Embryonic facial prominence (tissue), 1 donor: ENCODE measurements at regions not wholly inside any gene's neighbourhood (a gene's known extent, or its start where the extent isn't known, plus 50 kb on each side); places are given as distances from the start of the nearest gene placed in this dataset.

ENCODE experiments used
- DNase-seq: peaks from one replicate; pipeline ENCODE4 v3.0.0-alpha.2; 2016; ENCODE audit errors: extremely low spot score

- no peak for DNase-seq
These were observed 72.3 kb upstream of the RAD23B start for GRCh38 chr9:107210775-107211174.

- DNase-seq = no peak
These were observed 71.7 kb upstream of the RAD23B start for GRCh38 chr9:107211284-107211923.

DNA sequence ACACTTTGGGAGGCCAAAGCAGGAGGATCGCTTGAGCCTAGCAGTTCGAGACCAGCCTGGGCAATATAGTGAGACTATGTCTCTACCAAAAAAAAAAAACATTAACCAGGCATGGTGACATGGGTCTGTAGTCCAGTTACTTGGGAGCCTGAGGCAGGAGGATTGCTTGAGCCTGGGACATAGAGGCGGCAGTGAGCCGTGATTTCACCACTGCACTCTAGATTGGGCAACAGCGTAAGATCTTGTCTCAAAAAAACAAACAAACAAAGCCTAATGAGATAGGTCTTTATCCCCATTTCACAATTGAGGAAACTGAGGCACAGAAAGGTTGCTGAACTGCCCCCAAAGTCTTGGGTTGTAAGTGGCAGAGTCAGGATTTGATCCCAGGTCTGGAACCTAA lies 70.5 kb upstream of the RAD23B start:
- no peak for DNase-seq

GRCh38 chr9:107213080-107213479 lies 70.0 kb upstream of the RAD23B start:
- DNase-seq = no peak

DNA sequence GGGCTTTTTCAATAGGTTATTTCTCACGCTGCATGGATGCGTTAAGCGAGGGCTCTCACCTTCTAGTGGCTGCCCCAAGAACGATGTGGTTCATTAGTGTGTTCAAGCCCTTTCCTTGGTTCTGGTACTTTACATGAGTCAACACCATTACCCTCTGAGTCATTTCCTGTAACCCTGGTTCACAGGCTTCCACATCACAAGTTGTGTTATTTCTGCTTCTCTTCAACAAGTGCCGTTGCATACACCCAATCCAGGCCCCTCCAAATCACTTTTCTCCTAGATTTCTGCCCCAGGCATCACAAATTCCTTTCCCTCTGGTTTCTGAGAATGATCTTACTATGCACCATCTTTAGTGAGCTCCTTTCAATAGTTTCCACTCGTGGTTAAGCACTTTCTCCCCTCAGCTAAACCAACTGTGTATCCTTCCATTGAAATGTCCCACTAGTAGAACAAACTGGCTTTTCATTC lies 69.5 kb upstream of the RAD23B start:
- DNase-seq = no peak

- DNase-seq = no peak
These were observed 68.7 kb upstream of the RAD23B start for GRCh38 chr9:107214381-107214780.

- DNase-seq = no peak
These were observed 68.2 kb upstream of the RAD23B start for GRCh38 chr9:107214915-107215314.

- DNase-seq = no peak
These were observed 67.7 kb upstream of the RAD23B start for GRCh38 chr9:107215381-107215780.

- DNase-seq = no peak
These were observed 66.8 kb upstream of the RAD23B start for GRCh38 chr9:107216329-107216728.

DNA sequence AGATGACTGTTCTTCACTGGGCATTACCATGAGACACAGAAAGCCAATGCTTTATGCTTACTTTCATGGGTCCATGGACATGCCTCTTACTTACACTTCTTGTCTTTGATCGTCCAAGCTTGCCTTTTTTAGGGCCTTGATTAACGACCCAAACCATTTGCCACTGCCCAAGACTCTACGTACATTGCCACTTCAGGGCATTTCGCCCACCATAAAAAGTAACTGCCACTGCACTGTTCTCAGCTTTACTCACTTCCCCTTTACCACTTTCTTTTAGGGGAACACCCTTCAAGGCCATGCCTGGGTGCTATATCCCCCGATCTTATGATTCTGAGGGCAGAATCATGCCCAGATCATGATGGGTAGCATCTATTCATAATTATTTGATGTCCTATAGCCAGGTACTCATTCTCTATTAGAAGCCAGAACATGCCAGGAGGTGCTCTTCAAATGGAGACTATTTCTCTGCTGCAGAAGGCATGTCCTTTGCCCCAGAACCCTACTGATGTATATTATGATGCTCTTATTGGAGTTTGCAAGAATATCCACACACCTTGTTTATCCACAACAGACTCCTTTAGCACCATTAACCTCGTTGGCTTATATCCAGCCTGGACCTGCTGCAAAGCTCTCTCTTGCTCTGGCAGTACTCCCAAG lies 64.1 kb upstream of the RAD23B start:
- DNase-seq = no peak

DNA sequence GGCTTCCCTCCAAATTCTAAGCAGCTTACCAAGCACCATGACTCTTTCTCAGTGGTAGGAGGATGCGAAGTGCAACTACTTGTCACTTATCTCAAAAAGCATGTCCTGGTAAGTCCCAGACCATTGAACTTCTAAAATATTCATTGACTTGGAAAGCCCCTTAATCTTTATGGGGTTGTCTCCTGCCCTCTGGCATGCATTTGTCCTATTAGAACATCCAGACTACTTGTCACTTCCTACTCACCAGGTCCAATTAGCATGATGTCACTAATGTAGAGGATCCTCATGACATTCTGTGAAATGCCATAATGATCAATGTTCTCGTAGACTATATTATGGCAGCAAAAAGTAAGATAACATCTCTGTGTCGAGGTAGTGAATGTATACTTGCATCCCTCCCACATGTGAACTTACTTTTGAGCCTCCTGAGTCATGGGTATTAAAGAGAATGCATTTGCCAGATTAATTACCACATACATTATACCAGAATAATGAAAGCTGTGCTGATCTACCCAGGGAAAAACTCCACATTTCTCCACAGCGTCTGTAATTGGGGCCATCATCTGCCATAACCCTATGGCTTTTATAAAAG lies 63.5 kb upstream of the RAD23B start:
- DNase-seq = no peak

GRCh38 chr9:107221321-107221720 lies 61.8 kb upstream of the RAD23B start:
- no peak for DNase-seq

- no peak for DNase-seq
These were observed 61.0 kb upstream of the RAD23B start for GRCh38 chr9:107222020-107222522.

DNA sequence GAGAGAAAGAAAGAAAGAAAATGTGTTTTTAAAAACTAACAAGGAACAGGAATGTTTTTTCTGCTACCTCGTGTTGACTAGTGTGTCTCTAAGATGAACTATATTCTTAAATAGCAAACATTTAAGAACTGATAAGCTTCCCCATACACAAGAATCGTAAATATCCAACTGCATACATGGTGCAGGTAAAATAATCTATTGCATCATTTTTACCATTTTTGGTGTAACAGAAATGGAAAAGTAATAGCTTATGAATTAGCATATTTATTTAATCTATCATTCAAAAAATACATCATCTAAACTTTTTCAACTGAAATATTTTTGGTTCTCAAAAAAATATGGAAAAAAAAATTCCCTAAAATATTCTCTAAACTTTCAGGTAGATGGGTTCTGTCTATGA lies 59.7 kb upstream of the RAD23B start:
- no peak for DNase-seq

DNA sequence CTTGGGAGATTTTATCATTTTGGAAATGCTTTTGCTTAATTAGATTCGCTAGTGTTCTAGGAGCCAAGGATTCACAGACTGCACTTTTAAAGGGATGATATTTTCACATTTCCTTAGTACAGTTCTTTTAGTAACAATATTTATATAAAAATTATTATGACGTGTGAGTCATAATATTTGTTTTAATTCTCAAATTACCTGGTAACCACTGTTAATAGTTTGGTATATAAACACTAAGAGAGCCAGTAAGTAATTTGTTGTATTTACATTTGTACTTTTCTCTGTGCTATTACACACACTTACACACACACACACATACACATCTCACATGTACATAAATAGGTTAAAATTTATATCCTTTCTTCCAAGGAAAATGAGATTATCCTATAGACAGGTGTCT lies 58.8 kb upstream of the RAD23B start:
- DNase-seq = no peak

DNA sequence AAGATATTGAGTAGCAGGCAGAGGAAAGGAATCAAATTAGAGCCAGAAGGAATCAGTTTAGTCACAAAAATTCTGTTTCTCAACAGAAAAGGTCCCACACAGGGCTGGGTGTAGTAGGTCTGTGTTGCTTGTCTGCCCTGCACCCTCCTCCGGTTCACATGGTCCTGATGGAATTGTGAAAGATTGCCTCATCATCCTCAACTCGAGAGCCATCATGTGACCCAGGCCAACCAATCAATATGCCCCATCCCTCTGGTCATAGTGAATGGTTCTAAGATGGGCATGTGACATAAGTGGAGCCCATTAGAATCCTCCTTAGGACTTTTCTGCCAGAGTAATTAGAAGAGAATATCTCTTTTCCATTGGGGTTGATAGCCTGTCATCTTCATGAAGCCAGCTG lies 56.7 kb upstream of the RAD23B start:
- DNase-seq = no peak

DNA sequence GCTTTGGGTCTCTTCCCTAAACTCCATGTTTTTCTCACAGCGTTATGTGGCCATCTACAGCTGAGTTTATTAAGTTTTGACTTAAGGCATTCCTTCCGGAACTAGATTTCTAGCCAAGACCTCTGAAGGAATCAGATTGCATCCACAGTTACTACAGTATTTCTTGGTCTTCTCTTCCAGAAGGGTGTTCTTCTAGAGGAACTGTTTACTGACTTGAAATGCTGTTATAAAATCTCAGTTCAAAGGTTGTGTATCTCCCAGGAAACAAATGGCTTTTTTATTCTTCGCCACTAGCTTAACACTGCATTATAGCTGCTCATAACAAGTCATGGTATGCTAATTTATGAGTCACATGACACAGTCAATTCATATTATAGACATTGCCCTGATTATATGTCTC lies 55.3 kb upstream of the RAD23B start:
- DNase-seq = no peak

DNA sequence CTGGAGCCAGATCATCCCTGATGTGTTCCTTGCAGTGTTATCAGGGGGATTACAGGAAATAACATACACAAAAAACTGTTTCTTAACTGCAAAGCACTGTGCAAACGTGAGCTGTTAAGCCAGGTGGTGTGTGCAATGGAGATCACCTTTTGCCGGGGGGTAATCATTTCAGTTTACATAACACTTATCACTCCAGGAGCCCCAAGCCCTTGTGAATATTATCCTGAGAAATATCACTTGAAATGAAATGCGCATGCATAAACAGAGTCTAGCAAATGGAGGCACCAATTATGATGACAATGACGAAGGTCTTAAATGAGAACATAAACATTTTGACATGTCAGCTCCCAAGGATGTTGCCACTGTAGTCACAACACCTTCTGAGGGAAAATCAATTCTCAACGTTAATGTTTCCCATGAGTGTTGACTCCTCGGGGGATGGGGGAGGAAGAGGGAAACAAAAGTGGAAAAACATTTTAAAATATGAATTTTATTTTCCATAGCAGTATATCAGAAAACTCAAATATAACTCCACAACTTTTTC lies 54.5 kb upstream of the RAD23B start:
- DNase-seq = no peak

GRCh38 chr9:107229241-107229741 lies 53.8 kb upstream of the RAD23B start:
- DNase-seq = no peak
